Stimulated activated CD8-positive, alpha-beta memory T cell treated with anti-CD3 and anti-CD28 coated beads, Interleukin-15, amount 100 ng/mL, for 4 hours (primary cell): ENCODE measurements at regions not wholly inside any gene's neighbourhood (a gene's known extent, or its start where the extent isn't known, plus 50 kb on each side); places are given as distances from the start of the nearest gene placed in this dataset.

Experiments used
- DNase-seq, 2 donors: peaks; one replicate each; pipeline ENCODE4 v3.0.0-alpha.2; 2020; ENCODE audit warnings: low read depth in 2 of 2

DNA sequence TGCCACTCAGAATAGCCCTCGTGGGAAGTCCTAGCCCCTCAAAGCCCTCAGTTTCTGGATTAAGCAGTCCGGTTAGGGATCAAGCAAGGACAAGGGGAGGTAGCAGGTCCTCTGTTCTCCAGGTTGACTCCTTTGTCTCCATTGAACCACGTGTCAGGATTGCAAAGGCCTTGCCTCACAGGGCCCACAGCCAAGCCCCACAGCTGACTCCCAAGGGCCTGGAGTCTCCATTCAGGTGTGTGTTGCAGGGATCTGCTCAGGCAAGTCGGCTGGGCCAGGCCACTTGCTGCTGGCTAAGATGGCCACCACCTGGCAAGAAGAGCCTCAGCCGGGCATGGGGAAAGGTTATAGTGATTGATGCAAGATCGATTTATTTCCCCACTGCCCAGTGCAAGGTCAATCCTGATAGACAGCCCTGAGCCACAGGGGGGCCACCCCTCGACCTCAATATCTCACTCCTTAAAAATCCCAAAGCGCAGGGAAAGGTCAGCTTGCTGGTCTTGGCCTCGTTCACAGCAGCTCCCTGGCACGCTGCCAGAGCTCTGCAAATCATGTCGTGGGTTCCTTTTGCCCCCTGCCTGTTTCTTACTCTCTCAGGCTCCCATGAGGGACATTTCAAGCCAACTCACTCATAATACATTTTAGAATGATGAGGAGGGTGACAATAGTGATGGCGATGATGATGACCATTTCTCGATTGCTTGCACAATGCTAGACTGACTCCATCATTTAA lies 75.9 kb downstream of the EDN3 start:
- DNase-seq, result no peak

DNA sequence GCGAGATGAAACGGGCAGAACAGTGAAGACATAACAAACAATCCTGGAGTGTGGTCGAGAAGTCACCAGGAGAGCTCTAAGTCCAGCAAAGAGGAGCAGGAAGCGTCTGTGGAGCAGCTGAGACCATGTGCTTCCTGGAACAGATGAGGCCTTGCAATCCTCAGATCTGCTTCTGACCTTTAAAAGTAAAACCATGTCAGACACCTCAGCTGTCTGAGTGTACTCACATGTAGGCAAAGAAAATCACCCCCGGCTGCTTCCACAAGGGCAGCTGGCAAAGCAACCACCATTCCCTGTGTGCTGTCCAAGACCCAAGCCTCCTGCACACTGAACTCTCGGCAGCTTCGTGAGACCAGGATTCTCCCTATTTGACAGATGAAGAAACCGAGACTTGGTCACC lies 76.6 kb downstream of the EDN3 start:
- DNase-seq, result no peak

- DNase-seq, result no peak
Measured at GRCh38 chr20:59377842-59378241, 77.4 kb downstream of the EDN3 start.

DNA sequence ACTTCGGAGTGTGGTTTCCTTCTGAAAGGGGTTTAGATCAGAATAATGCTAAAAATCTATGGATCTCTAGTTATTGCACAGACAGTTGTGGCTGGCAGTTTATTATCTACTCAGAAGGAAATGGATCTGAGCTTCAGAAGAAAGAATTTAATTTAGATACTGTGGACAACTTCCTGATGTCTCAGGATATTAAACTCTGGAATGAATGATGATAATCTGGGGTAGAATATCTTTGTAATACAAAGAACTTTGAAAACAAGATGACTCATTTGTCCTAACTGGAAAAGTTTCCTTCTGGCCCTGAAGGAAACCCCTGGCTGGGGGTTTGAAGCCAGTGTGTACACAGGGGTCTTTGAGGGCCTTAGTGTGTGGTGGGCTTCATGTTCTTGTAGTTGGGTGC lies 78.0 kb downstream of the EDN3 start:
- no peak for DNase-seq

GRCh38 chr20:59378966-59379365 lies 78.6 kb downstream of the EDN3 start:
- DNase-seq, result no peak

GRCh38 chr20:59381689-59382088 lies 81.3 kb downstream of the EDN3 start:
- no peak for DNase-seq

GRCh38 chr20:59382157-59382725 lies 81.8 kb downstream of the EDN3 start:
- no peak for DNase-seq

DNA sequence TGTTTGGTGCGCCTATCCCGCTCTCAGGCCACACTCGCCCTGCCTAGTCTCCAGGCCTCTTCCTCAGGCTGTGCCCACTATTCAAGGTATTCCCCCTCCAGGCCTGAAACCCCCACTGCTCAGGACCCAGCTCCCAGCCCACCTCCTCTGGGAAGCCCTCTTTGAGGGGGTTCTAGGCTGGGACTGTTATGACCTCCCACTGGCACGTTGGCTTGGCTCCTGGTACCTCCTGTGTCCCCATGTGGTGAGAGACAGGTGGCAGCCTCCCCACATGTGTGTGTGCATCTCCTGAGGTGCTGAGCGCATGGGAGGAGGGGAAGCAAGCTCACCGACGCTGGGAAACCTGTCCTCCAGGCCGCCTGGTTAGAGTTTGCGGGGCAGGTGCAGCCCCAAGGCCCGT lies 82.5 kb downstream of the EDN3 start:
- DNase-seq, result no peak

- DNase-seq, result no peak
Measured at GRCh38 chr20:59385038-59385437, 84.6 kb downstream of the EDN3 start.

DNA sequence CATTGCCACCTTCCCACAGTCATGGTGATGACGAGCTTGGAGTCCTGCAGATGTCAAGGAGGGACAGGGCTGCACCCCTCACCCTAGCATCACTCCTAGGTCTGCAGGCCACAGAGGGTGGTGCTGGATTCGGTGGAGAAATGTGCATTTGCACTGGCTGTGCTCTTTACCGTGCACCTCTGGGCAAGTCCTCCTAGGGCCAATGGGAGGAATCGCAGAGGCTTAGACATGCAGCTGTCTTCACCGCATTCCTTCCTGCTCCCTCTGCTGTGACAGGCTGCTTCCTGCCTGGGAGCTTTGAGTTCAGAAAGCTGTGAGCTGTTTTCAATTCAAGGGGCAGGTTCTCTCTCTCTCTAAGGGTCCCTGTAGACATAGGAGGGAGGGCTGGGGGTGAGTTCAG lies 85.1 kb downstream of the EDN3 start:
- no peak for DNase-seq

GRCh38 chr20:59386809-59387208 lies 86.4 kb downstream of the EDN3 start:
- no peak for DNase-seq

GRCh38 chr20:59387891-59388290 lies 87.5 kb downstream of the EDN3 start:
- no peak for DNase-seq

DNA sequence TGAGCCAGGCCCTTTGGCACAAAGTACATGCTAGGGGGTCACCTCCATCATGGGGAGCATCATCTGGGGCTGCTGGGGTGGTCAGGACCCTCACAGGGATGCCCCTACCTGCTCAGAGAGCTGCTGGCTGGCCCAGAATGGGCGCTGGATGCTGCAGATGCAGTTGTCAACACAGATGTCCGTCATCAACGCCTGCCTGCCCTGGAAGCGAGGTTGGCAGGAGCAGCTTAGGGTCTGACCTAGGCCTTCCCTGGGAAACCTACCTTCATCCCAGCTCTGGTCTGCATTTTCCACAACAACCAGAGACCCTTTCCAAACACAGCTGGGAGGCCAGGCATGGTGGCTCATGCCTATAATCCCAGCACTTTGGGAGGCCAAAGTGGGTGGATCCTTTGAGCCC lies 88.0 kb downstream of the EDN3 start:
- no peak for DNase-seq

GRCh38 chr20:59390437-59390836 lies 90.0 kb downstream of the EDN3 start:
- no peak for DNase-seq

GRCh38 chr20:59391975-59392374 lies 91.6 kb downstream of the EDN3 start:
- no peak for DNase-seq

DNA sequence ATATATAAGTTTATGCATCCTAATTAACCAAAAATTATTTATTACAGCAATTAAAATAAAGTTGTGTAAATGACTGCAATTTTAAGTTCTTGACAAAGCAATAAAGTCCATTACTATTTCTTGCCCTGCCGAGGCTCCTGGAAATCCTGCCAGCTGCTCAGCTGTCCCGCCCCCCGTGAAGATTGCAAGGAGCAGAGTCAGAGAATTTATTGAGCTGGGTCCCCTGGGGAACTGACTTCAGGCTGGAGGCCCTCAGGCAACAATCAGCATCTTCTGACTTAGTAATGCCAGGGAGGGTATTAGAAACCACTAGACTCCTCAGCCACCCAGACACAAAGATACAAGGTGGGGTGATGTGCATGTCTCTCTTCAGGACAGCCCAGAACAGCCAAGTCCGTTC lies 92.3 kb downstream of the EDN3 start:
- no peak for DNase-seq

DNA sequence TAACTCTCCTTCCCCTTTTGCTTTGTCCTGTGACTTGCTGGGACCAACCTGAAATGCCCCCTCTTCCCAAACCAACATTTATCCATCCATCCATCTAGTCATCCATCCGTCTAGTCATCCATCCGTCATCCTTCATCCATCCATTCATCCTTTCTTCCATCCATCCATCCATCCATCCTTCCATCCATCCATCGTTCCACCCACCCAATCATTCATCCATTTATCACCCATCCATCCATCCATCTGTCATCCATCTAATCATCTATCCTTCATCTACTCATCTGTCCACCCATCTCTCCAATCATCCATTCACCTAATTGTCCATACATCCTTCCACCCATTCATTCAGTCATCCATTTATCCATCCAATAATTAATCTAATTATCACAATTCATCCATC lies 92.7 kb downstream of the EDN3 start:
- no peak for DNase-seq

- no peak for DNase-seq
Measured at GRCh38 chr20:59395729-59396128, 95.3 kb downstream of the EDN3 start.

- no peak for DNase-seq
Measured at GRCh38 chr20:59398537-59399205, 98.3 kb downstream of the EDN3 start.

GRCh38 chr20:59399426-59400099 lies 99.2 kb downstream of the EDN3 start:
- no peak for DNase-seq

DNA sequence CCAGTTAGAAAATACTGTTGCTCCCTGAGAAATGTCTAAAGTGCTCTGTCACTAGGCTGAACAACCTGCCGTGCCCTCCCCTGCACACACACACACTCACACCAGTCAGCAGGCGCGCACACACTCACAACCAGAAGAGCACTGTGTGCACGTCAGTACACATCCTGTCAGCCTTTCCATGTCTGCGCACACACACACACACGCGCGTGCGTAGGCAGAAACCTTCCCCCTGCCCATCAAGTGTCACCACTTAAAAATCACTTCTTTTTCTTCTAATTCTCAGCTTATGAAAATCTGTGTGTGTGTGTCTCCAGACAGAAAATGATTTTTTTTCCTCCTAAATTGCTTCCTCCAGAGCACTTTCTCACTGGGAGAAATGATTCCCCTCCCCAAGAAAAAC lies 100.3 kb downstream of the EDN3 start:
- no peak for DNase-seq

DNA sequence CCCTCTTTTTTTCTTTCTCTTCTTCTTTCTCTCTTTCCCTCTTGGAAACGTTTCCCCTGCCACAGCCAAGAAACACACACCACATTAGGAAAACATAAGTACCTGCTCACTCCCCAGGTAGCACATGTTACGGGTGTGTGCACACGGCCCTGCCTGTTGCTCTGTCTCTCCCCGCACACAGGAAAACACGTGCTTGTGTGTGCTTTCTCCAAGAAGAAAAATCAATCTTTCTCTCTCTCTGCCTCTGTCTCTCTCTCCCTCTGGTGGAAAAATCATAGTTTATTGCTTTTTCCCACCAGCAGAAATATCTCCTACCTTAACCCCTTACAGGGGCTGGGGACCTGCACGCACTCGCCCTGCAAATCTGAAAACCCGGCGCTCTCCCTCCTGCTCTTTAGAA lies 102.3 kb downstream of the EDN3 start:
- DNase-seq, result no peak
